ENCODE measurements at regions not wholly inside any gene's neighbourhood (a gene's known extent, or its start where the extent isn't known, plus 50 kb on each side); places are given as distances from the start of the nearest gene placed in this dataset.
A peak's percentile ranks its signal among the peaks of the same experiment; 100 is the strongest.
"Not testable (repeated sequence)": the region's sequence is repeated elsewhere in the genome, so short reads cannot be mapped to it uniquely, and the experiment has no call there.

DNA sequence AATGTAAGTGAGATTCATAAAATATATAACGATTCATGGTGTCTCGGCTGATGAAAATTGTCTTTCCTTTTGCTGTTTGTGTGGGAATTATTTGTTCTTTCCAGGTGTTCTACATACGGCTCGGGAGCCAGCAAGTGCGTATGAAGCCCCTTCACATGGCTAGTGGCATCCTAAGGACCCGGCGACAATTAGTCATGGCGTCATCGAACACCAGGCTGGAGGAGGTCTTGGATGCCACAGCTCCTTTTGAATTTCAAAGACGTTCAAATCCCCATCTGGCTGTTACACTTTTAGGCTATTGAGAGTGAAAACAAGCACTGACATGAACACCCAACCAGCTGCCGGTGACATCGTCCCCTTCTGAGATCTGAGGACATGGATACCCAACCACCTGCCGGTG lies 397.7 kb upstream of the TNRC6C start:
- DNase-seq, result no peak

DNA sequence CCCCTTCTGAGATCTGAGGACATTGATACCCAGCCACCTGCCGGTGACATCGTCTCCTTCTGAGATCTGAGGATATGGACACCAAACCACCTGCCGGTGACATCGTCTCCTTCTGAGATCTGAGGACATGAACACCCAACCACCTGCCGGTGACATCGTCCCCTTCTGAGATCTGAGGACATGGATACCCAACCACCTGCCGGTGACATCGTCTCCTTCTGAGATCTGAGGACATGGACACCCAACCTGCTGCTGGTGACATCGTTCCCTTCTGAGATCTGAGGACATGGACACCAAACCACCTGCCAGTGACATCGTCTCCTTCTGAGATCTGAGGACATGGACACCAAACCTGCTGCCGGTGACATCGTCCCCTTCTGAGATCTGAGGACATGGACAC lies 396.1 kb upstream of the TNRC6C start:
- DNase-seq, result not testable (repeated sequence)

DNA sequence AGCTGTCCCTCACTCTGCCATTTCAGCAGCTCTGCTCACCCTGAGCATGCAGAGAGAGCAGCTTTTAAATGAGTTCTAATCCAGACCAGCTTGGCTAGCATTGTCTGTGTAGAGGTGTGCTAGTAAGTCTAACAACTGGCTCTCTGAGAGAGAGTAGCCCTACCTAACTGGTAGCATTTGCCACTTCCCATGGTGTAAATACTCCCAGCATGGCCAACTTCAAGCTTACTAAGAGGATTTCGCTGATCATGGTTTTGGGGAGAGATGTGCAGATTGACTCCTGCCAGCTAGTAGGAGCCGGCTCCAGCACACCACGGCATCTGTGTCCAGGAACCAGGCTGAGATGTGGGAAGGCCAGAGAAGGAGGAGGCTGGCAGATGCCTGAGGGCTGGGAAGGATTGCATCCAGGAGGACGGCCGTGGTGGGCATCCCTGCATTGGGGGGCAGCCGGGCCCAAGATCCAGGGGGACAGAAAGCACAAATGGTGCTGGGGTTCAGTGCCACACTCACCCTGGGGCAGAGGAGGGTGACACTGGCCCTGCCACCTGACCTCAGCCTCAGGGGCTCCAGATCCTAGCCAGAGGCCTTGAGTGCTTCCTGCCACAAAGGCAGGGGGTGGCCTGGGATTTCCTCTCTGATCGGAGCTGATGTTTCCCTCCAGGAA lies 394.9 kb upstream of the TNRC6C start:
- no peak for DNase-seq

DNA sequence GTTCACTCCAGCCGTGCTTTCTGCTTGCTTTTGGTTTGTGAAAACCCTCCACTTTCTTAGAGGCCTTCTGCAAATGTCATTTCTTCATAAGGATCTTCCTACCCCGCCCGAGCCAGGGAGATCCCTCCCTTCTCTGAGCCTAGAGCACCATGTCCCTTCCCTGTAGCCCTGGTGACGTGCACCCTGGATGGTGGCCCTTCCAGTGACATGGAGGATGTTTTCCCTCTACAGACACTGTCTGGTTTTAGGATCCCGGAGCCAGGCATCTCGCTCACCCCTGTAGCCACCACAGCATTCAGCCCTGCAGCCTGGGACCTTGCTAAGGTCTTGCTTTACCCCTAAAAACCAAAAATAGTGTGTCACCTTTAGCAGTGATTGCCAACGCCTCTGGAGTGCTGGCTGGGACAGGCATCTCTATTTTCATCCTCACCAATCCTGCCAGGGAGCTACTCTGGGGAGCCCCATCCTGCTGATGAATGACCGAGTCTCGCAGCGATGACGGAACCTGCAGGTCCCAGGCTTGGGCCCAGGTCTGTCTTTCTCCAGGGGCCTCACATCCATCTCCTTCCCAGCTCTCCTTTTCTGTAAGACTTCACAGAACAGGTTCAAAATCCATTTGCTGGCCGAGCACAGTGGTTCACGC lies 394.1 kb upstream of the TNRC6C start:
- DNase-seq, result no peak

DNA sequence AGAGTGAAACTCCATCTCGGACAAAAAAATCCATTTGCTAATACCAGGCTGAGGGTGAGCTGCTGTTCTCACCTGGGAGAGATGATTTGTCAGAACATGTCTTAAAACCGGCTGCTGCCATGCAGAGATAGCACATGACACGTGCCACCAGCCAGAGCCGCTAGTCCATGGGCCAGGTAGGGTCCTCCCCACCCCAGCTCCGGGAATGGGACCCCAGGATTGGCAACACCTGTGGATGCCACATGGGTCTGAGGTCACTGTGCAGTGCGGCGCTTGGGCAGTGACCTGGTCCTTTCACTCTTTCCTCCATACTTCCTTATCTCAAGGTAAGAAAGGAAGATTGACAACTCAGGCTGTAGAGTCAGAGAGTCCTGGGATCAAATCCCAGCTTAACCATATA lies 393.3 kb upstream of the TNRC6C start:
- no peak for DNase-seq

DNA sequence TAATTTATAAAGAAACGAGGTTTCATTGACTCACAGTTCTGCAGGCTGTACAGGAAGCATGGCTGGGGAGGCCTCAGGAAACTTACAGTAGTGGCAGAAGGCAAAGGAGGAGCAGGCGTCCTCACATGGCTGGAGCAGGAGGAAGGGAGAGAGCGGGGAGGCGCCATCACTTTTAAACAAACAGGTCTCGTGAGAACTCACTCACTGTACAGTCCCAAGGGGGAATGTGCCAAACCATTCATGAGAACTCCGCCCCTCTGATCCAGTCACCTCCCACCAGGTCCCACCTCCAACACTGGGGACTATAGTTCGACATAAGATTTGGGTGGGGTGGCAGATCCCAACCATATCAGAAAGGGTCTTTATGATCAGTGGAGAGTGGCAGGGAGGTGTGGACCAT lies 392.4 kb upstream of the TNRC6C start:
- DNase-seq, result no peak

DNA sequence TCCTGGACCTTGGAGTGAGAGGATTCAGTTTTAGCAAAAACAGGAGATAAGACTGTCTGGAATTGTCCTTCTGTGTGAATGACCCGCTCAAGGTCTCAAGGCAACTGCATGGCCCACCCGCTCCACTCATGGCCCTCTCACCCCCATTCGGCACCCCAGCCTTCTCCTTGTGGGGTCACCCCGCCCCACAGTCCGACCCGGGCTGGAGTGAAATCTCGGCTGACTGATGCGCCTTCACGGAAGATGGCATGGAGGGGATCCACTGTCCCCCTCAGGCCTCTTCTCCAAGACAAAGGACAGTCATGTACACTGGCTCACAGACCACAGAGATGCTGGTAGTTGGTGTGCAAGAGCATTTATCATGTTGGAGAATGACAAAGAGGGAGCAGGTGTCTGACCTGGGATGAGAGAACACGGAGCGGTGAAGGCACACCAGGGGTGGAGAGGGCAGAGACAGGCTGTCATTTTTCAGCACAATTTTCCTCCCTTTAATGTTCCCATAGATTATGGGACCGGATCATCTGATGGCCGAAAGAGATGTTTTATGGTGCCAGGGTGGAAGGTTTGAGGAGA lies 391.9 kb upstream of the TNRC6C start:
- no peak for DNase-seq

DNA sequence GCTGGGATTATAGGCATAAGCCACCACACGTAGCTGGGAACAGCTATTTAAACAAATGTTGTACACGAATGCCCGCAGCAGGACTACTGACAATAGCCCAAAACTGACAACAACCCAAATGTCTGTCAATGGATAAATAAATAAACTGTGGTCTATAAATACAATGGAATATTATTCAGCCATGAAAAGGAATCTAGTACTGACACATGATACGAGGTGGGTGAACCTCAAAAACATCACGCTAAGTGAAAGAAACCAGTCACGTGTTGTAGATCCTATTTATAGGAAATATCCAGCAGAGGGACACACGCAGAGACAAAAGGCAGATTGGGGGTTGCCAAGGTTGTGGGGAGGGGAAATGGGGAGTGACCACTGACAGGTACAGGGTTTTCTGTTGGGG lies 390.0 kb upstream of the TNRC6C start:
- DNase-seq, result no peak

DNA sequence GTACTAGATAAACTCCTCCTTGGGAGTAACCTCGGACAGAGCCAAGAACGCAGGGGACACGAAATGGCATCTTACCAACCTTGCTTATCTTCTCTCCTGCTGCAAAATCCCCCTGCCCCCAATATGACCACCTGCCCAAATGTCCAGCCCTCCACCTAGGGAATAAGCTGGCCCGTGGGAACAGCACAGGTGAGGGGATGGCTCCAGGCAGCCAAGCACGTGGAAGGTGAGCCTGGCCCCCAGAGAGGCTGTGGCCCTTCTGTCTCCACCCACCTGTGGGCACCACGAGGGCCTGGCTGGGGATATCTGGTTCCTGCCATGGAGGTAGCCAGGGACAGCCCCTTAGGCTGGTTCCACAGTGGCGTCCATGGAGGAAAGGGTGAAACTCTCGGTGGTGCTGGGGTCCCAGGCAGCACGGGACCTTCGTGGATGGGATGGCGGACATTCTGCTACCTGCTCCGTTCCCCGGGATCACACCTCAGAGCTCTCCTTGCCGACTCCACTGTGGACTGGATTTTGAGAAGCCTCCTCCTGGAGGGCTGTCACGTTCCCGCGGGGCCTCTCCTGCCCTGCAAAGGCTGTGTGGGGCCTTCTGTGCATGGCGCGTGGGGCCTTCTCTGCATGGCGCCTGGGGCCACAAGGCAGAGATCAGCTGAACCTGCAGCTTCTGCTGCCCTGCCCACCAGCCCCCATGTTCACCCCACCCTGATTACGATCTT lies 388.5 kb upstream of the TNRC6C start:
- DNase-seq, result no peak

DNA sequence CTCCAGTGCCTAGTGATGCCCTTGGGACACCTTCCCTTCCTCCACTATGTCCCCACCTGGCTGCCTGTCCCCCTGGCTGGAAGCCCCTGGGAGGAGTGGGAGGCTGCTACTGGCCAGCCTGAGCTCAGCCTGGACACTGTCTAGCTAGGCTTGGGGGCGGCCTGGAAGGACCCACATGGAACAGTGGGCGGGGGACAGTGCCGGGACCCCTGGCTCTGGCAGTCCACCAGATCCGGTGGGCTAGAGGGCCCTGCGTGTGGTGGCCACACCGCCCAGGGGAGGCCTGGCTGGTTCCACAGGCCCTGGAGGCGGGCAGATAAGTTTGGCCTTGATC lies 388.0 kb upstream of the TNRC6C start:
- DNase-seq, result no peak

DNA sequence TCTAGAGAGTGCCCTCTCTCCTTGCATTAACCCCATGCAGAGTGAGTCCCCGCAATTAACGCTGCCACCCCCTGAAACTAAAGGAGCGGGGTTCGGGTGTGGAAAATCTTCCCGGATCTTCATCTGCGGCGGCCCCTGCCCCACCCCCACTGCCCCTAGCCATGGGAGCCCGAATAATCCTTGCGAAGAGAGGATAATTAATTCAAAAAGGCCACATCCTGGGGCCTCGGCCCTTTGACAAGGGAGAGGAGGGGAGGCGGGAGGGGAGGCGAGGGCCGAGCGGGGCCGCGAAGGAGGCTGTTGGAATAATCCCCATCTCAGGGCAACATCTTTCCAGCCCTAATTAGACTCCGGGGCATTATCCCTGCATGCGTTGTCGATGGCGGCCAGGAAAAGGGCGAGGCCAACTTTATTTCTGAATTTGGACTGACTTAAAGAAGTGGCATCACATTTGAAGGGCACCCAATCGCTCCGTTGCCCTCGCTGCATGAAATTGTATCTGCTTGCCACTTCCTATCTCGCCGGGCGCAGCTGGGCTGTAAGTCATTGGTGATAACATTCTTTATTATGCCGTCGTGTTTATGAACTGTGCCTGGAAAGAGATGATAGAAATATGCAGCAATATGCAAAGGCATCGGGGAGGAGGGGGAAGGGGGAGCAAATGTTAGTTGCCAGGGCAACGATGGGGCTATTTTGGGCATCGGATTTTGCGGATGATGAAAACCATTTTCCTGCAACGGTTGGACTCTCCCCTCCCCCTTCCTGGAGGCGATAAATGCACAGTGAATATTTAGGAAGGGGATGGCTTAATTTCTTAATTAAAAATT lies 387.1 kb upstream of the TNRC6C start:
- peak; percentile 12 for DNase-seq

DNA sequence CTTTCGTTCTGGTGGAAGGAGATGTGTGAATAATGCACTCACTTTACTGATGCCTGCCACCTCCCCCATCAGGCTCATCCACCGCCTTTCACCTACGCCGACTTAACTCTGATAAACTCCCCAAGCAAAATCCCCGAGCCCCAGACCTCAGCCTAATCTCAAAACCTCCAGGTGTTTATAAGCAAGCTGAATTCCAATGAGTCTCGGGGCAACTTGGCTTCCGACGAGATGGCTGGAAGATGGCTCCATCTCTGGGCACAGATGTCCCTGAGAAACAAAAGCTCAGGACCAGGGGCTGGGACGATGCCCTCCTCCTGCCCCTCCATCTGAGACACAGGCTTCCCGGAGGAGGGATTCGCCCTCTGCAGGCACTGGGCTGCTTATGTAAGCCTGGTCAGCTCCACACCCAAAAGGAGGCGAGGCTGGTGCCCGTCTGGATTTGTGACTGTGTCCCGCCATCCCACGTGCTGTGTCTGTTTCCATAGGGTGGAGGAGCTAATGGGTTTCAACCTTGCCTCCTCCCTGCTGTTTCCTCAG lies 386.4 kb upstream of the TNRC6C start:
- no peak for DNase-seq

DNA sequence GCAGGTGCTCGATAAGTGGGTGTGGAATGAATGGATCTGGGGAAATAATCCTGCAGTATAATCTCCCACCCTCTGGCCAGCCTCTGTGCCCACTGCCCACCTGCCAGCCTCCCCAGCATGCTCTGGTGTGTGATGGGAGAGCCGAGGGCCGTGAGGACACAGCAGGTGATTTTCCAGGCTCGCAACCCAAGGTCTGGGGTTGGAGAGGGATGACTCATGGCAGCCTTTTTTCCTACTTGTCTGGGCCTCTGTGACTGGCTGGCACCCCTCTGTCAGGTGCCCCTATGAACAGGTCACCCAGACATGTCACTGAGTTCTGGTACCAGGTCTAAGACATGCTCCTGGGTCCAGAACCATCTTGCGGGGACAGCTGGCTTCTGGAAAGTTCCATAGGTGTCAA lies 385.7 kb upstream of the TNRC6C start:
- DNase-seq, result no peak

DNA sequence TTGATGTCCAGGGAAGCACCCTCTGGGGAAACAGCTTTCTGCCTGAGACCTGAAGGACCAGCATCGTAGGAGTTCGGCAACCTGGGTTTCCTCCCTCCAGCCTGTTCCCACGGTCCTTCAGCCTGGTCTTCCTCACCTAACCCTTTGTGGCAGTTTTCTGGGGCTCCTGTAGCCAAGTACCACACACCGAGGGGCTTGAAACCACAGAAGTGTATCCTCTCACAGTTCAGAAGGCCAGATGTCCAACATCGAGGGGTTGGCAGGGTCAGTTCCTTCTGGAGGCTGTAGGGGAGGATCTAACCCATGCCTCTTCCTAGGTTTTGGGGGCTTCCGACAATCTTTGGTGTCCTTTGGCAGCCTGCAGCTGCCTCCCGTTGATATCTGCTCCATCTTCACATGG lies 381.0 kb upstream of the TNRC6C start:
- no peak for DNase-seq

DNA sequence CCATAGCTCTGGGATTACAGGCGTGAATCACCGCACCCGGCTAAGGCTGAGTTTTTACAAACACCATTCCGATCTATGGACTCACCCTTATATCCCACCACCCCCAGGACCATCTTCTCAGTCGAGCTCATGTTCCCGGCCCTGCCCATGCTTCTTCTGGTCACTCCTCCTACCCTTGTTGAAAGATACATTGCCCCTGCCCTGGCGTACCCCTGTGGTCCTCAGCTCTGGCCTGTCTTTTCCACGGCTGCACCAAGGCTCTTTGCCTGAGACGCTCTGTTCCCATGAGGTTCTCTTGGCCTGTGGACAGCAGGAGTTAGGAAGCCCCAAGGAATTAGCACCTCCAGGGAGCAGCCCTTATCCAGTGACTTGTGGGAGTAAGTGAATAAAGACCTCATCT lies 379.4 kb upstream of the TNRC6C start:
- no peak for DNase-seq

DNA sequence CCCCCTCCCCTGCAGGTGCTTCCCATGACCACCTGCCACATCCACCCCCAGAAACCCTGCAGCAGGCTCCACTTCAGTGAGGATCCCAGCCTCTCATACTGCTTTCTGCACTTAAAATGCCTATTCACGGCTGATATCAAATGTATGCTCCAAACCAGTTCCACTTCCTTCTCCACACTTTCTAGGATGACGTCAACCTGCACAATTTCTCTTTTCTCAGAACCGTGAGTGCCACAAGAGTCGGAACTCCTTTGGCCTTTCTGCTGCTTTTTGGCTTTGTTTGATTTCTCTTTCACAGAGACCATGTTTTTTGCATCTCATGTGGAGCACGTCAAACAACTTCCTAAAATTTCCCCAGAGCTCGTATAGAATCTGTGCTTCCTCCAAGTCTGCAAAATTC lies 378.8 kb upstream of the TNRC6C start:
- DNase-seq, result no peak

DNA sequence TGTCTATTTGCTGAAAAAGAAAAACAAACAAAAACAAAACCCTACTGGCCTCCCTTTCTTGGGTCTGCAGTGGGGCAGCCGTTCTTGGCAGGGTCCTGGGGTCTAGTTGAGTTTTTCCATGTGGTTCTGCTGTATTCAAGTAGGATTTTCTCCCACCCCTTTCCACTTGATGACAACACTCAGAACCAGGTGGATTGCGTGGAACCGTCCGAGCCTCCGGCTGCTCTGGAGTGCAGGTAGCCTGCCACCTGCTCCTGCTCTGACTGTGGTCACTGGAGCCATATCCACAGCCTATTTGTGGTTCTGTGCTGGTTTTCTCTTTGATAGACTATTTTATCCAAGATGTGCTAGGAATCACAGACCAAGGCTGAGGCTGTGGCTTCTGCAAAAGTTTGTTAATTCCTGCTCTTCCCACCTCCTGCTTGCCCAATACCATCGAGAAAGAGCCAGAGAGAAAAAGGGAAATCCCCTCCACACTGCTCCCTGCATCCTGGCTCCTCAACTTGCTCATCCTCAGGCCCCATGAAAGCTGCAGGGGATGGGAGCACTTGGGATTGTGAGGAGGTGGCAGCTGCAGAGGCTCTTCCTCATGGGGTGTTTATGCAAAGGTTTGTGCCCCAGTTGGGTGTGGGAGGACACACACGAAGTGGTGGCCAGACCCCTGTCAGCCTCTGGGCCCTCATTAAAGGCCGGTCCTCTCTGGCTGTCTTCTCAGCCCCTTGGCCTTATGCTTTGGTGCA lies 377.8 kb upstream of the TNRC6C start:
- no peak for DNase-seq

DNA sequence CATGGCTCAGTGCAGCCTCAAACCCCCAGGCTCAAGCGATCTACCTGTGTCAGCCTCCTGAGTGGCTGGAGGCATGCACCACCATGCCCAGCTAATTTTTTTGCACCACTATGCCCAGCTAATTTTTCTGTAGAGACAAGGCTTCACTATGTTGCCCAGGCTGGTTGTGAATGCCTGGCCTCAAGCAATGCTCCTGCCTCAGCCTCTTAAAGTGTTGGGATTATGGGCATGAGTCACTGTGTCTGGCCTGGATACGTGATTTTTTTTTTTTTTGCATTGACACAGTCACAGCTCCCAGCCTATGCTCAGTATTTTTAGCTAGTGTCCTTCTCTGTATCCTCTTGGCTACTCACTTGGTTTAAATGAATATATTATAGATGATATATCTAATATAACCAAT lies 377.0 kb upstream of the TNRC6C start:
- peak; percentile 27 for DNase-seq

DNA sequence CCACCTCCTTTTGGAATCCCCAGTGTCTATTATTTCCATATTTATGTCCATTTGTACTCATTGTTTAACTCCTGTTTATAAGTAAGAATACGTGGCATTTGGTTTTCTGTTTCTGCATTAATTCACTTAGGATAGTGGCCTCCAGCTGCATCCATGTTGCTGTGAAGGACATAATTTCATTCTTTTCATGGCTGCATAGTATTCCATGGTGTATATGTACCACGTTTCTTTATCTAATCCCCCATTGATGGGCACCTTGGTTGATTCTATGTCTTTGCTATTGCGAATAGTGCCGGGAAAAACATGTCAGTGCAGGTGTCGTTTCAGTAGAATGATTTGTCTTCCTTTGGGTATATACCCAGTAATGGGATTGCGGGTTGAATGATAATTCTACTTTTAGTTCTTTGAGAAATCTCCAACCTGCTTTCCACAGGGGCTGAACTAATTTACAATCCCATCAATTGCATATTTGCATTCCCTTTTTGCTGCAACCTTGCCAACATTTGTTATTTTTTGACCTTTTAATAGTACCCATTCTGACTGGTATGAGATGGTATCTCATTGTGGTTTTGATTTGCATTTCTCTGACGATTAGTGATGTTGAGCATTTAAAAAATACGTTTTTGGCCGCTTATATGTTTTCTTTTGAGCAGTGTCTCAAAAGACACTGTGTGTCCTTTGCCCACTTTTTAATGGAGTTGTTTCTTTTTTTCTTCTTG lies 373.2 kb upstream of the TNRC6C start:
- DNase-seq, result no peak

DNA sequence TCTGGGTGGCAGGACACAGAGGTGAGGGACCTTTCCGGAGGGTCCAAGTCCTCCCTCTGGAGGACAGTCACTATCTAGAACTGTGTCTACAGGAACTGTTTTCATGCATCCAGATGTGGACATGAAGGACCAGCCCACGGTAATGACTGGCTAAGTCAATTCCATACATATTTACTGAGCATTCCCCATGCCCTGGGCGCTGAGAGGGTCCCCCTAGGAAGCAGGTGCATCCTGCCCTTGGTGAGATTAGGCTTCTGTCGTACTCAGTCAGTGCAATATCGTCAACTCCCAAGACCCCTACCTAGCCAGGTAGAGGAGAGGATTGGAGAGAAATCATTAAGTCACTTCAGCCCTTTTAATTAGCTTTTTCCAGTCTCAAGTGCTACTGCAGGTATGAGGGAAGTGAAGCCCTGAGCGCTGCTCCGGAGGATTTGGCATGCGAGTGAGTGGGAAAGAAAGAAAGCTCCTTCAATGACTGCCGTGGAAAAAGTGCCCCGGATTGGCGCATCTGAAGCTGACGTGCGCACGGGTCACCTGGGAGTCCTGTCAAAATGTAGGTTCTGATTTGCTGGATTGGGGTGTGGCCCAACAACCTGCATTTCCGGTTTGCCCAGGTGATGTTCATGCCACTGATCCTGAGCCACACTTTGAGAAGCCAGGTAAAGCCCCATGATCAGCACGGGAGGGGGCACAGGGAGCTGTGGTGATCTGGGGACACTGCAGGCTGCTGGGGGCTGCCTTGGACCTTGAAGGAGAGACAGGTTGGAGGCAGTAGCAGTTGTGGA lies 367.4 kb upstream of the TNRC6C start:
- DNase-seq, result no peak
